ENCODE measurements at regions not wholly inside any gene's neighbourhood (a gene's known extent, or its start where the extent isn't known, plus 50 kb on each side); places are given as distances from the start of the nearest gene placed in this dataset.

- no peak overlapping the region for H3K4me2 ChIP-seq (ENCODE audit: low read depth, low read length)
- BruUV-seq (replicated peaks), result no TSS peak
- H3K9ac ChIP-seq (ENCODE audit: insufficient read depth, low read depth, low read length), result no peak overlapping the region
- in situ Hi-C loops (cut with HindIII; ENCODE audit: extremely low pct_ligation_motif_present, low pct_unique_long_range_greater_than_20kb) (no loop called here), intact Hi-C loops (cut with micrococcal nuclease; ENCODE audit: unreplicated experiment) (no loop called here)
- ChIA-PET POLR2A (no interaction called here), CTCF (ENCODE audit: low intra/inter-chr PET ratio, low total read pairs) (no interaction called here)
- H3K9me3 ChIP-seq (ENCODE audit: low read length), result no peaks in the 10 kb centered on the region
- no peak overlapping the region for H3K4me3 ChIP-seq (replicated peaks in 1 of 3; ENCODE audit: insufficient read depth in 1 of 3, low read depth in 2 of 3, low read length in 3 of 3)
- WGBS (ENCODE audit: low lambda C conversion rate), result 12% methylated on average over 5 of the region's 5 CpGs
- H3K36me3 ChIP-seq (replicated peaks in 1 of 2; ENCODE audit: control insufficient read depth in 1 of 2, insufficient read depth in 2 of 2, low read length in 2 of 2), result no peaks in the 10 kb centered on the region
- peaks cover 2 to 15% of the 10 kb centered on the region in 2 experiments; a peak in 2 of 5 replicates for H3K27me3 ChIP-seq (ENCODE audit: control insufficient read depth in 1 of 2, insufficient read depth in 2 of 2, low read length in 2 of 2)
- TF ChIP-seq, protein P1, sequence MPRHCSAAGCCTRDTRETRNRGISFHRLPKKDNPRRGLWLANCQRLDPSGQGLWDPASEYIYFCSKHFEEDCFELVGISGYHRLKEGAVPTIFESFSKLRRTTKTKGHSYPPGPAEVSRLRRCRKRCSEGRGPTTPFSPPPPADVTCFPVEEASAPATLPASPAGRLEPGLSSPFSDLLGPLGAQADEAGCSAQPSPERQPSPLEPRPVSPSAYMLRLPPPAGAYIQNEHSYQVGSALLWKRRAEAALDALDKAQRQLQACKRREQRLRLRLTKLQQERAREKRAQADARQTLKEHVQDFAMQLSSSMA (CRISPR knock-in tag; IDR thresholded peaks at IDR 0.05), result no peak
- TF ChIP-seq ZNF20 (CRISPR knock-in tag; IDR thresholded peaks at IDR 0.05) (no peak), ZNF350 (CRISPR knock-in tag; IDR thresholded peaks at IDR 0.05; ENCODE audit: borderline replicate concordance, low read depth) (no peak), KAT7 (CRISPR knock-in tag; IDR thresholded peaks at IDR 0.05; ENCODE audit: borderline replicate concordance) (no peak), LCORL (IDR thresholded peaks at IDR 0.05) (no peak), LCORL (CRISPR knock-in tag; IDR thresholded peaks at IDR 0.05) (no peak), MAFK (conservative IDR thresholded peaks at IDR 0.05 in 1 of 2, IDR thresholded peaks at IDR 0.05 in 1 of 2; ENCODE audit: low read length in 2 of 2) (no peak), MAFF (IDR thresholded peaks at IDR 0.05; ENCODE audit: low read depth, low read length) (no peak)
- TF ChIP-seq, protein P2, sequence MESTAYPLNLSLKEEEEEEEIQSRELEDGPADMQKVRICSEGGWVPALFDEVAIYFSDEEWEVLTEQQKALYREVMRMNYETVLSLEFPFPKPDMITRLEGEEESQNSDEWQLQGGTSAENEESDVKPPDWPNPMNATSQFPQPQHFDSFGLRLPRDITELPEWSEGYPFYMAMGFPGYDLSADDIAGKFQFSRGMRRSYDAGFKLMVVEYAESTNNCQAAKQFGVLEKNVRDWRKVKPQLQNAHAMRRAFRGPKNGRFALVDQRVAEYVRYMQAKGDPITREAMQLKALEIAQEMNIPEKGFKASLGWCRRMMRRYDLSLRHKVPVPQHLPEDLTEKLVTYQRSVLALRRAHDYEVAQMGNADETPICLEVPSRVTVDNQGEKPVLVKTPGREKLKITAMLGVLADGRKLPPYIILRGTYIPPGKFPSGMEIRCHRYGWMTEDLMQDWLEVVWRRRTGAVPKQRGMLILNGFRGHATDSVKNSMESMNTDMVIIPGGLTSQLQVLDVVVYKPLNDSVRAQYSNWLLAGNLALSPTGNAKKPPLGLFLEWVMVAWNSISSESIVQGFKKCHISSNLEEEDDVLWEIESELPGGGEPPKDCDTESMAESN (CRISPR knock-in tag; conservative IDR thresholded peaks at IDR 0.05), result no peak
- H2AFZ ChIP-seq (ENCODE audit: low read length), result no peak overlapping the region
- FAIRE-seq (no peak), DNase-seq (ENCODE audit: low spot score) (no peak), ATAC-seq (no peak)
- no peaks in the 10 kb centered on the region for H4K20me1 ChIP-seq (ENCODE audit: insufficient read depth, low read length)
- H3K27ac ChIP-seq (ENCODE audit: extremely low read length, insufficient read depth, low read length), result no peak overlapping the region
- no peaks in the 10 kb centered on the region for H3K79me2 ChIP-seq (ENCODE audit: insufficient read depth, low read length)
- no peaks in the 10 kb centered on the region for H3K4me1 ChIP-seq (ENCODE audit: insufficient read depth, low read length)
Observed at GRCh38 chr4:108369035-108369655, 200.4 kb upstream of the LEF1 start.
